Activated T-helper 9 cell treated with anti-CD3 and anti-CD28 coated beads, Interleukin-2, amount 50 U/mL, for 16 hours (primary cell): ENCODE measurements at regions not wholly inside any gene's neighbourhood (a gene's known extent, or its start where the extent isn't known, plus 50 kb on each side); places are given as distances from the start of the nearest gene placed in this dataset.
"Not testable (repeated sequence)": the region's sequence is repeated elsewhere in the genome, so short reads cannot be mapped to it uniquely, and the experiment has no call there.

Experiments
- DNase-seq: peaks from one replicate; pipeline ENCODE4 v3.0.0-alpha.2; 2020; ENCODE audit warnings: low read depth

GRCh38 chr17:22310292-22310691, 618.0 kb downstream of the KCNJ18 start:
- DNase-seq, result not testable (repeated sequence)

- DNase-seq, result no peak
Observed at GRCh38 chr17:22310717-22311686, 618.7 kb downstream of the KCNJ18 start.

- not testable (repeated sequence) for DNase-seq
Observed at GRCh38 chr17:22321001-22321400, 628.7 kb downstream of the KCNJ18 start.

- not testable (repeated sequence) for DNase-seq
Observed at GRCh38 chr17:22322893-22323550, 630.7 kb downstream of the KCNJ18 start.

GRCh38 chr17:22337467-22337866, 645.1 kb downstream of the KCNJ18 start:
- no peak for DNase-seq

DNA sequence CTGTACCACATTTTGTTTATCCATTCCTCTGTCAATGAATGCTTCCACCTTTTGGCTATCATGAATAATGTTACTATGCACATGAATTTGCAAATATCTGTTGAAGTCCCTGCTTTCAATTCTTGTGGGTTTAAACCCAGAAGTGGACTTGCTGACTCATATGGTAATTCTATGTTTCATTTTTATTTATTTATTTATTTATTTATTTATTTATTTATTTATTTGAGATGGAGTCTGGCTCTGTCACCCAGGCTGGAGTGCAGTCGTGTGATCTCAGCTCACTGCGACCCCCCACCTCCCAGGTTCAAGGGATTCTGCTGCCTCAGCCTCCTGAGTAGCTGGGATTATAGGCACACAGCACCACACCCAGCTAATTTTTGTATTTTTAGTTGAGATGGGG, 664.3 kb downstream of the KCNJ18 start:
- DNase-seq, result not testable (repeated sequence)

- not testable (repeated sequence) for DNase-seq
Observed at GRCh38 chr17:22370988-22371387, 678.7 kb downstream of the KCNJ18 start.

DNA sequence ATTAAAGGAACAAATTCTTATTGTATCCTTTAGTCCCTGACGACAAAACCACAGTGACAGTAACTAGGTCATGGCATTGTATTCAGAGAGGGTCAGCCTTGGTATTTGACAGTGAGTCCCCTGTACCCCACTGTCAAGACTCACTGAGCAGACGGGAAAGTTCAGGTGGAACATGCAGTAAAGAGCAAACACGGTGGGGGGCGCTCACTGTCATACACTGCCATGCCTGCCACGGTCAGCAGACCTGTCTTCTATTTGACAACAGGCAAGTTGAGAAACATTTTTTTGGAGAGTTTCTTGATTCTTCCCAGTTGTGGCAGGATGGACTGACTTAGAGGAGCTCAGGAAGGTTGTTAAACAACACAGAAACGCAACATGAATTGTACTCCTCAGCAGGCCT, 681.6 kb downstream of the KCNJ18 start:
- DNase-seq, result no peak

GRCh38 chr17:22374741-22375140, 682.4 kb downstream of the KCNJ18 start:
- DNase-seq, result no peak

DNA sequence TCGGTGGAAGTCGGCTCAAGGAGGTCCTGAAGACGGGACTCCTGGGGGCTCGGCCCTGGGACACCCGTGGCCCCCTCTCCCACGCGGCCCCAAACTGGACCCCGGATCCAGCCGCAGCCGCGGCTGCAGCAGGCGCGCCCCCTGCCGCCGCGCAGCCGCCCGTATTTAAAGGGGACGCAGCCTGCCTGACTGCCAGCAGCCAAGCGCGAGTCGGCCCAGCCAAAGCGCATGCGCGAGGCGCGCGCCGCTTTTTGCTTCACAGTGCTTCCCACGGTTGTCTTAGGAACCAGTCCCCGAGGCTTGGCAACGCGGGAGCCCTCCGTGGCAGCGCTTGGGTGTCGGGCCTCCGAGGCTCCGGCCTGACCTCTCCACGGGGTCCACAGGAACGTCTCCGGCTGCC, 684.4 kb downstream of the KCNJ18 start:
- DNase-seq, result not testable (repeated sequence)

GRCh38 chr17:22378748-22379147, 686.4 kb downstream of the KCNJ18 start:
- DNase-seq, result not testable (repeated sequence)

DNA sequence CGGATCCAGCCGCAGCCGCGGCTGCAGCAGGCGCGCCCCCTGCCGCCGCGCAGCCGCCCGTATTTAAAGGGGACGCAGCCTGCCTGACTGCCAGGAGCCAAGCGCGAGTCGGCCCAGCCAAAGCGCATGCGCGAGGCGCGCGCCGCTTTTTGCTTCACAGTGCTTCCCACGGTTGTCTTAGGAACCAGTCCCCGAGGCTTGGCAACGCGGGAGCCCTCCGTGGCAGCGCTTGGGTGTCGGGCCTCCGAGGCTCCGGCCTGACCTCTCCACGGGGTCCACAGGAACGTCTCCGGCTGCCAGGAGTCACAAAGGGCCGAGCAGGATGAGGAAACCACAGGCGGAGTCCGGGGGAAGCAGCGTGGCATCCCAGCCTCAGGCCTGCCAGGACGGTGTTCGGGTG, 689.3 kb downstream of the KCNJ18 start:
- not testable (repeated sequence) for DNase-seq

GRCh38 chr17:22383772-22384460, 691.6 kb downstream of the KCNJ18 start:
- not testable (repeated sequence) for DNase-seq

DNA sequence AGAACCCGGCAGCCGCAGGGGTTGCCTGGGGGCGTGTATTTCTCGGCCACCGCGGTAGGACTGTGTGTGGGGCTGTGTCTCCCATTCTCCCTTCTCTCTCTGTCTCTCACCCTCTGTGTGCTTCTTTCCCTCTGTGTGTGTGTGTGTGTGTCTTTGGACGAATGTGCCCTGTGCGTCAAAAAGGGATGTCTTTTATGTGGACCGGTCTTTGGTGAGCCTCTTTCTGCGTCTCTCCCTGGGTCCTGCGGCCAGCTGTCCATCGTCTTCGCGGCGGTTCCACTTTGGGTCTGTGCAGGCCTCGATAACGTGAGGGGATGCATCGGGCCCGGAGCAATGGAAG, 692.1 kb downstream of the KCNJ18 start:
- not testable (repeated sequence) for DNase-seq

- DNase-seq, result not testable (repeated sequence)
Observed at GRCh38 chr17:22398446-22398845, 706.1 kb downstream of the KCNJ18 start.

GRCh38 chr17:22399037-22399436, 706.7 kb downstream of the KCNJ18 start:
- DNase-seq, result not testable (repeated sequence)

- peak; percentile 10 for DNase-seq
Observed at GRCh38 chr17:22405080-22405479, 712.8 kb downstream of the KCNJ18 start.

- no peak for DNase-seq
Observed at GRCh38 chr17:22409160-22409751, 716.9 kb downstream of the KCNJ18 start.

DNA sequence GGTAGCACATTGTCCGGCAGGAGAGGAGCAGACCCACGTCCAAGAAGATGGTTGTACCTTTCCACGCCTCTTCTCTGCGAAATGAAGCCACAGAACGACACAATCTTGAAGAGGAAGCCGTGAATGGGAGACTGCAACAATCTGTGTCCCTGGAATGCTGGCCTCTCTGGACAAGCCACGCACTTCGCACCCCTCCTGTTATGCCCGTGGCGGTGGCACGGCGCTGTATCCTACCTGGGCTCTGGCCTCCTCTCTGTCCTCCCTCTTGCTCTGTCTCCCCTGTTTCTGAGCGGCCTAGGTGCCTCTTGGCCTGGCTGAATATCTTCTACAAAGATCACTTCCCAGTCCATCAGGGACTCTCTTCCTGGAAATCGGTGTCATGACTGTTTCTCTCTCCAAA, 717.8 kb downstream of the KCNJ18 start:
- no peak for DNase-seq

- no peak for DNase-seq
Observed at GRCh38 chr17:22411185-22411784, 719.0 kb downstream of the KCNJ18 start.

DNA sequence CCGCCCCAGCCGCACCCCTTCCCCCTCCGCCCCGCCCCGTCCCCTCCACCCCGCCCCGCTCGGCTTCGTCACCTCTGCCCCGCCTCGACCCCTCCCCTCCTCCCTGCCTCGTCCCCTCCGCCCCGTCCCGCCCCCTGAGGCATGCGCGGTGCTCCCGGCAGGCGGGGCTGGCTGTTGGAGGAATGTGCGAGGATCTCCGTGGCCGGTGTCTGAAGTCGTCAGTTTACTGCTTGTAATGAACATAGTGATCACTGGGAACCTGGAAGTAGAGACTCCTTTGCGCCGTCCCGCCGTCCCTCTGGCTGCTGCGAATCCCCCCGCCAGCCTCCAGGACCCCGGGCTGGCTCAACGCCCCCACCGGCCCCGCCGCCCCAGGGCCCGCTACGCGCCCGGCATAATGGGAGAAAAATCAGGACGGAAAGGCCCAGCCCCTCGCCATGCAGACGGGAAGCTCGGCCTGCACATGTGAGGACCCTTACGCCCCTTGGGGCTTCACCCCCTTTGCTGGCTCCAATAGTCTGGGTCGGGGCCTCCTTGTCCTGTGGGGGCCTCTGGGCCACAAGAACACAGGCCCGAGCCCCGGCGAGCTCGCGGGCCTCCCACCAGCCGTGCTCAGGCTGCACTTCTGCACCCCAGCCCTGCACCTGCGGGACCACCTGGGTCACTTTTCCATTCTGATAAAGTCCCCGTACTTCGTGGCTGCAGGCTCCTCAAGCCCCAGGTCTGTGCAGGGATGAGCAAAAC, 743.1 kb downstream of the KCNJ18 start:
- DNase-seq, result no peak
